PC-3 (cell line): ENCODE measurements at regions not wholly inside any gene's neighbourhood (a gene's known extent, or its start where the extent isn't known, plus 50 kb on each side); places are given as distances from the start of the nearest gene placed in this dataset.

Experiments used
- EZH2 ChIP-seq: fragments of 300-600 bp; sonication (generic); IDR thresholded peaks from one replicate; pipeline ENCODE4 v1.6.1; 2017; ENCODE audit warnings: antibody characterized with exemption, mild to moderate bottlenecking, low read length; ENCODE audit not compliant: unreplicated experiment
- EZH2phosphoT487 ChIP-seq: fragments of 300-600 bp; sonication (generic); IDR thresholded peaks from 2 replicates; pipeline ENCODE4 v1.6.1; 2018; ENCODE audit warnings: mild to moderate bottlenecking, antibody characterized with exemption, low read length, borderline replicate concordance
- TF ChIP-seq, protein P1 (sequence below): fragments of 300-600 bp; sonication (generic); conservative IDR thresholded peaks from 2 replicates; pipeline ENCODE4 v1.5.1; 2017; ENCODE audit warnings: antibody characterized with exemption, low read depth, mild to moderate bottlenecking, low read length

DNA sequence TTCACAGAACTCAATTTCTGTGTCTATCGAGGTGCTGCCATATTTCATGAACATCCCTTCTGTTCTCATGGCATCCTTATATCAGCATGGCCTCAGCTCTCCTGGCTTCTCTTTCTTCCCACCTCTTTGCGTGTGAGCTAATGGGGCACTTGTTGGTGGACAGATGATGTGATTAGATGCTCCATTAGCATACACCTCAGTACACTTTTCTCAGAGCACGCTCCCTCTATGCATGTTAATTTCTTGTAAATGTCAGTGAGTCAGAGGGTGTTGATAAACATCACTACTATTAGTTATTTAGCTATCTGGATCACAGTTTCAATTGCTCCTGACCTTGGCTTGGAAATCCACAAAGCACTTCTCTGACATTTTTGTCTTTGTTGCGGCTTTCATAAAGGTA lies 159.4 kb downstream of the CD8B2 start:
- TF ChIP-seq, protein P1, sequence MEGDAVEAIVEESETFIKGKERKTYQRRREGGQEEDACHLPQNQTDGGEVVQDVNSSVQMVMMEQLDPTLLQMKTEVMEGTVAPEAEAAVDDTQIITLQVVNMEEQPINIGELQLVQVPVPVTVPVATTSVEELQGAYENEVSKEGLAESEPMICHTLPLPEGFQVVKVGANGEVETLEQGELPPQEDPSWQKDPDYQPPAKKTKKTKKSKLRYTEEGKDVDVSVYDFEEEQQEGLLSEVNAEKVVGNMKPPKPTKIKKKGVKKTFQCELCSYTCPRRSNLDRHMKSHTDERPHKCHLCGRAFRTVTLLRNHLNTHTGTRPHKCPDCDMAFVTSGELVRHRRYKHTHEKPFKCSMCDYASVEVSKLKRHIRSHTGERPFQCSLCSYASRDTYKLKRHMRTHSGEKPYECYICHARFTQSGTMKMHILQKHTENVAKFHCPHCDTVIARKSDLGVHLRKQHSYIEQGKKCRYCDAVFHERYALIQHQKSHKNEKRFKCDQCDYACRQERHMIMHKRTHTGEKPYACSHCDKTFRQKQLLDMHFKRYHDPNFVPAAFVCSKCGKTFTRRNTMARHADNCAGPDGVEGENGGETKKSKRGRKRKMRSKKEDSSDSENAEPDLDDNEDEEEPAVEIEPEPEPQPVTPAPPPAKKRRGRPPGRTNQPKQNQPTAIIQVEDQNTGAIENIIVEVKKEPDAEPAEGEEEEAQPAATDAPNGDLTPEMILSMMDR = no peak
- no peak for TF ChIP-seq EZH2
- no peak for TF ChIP-seq EZH2phosphoT487
